ENCODE measurements at regions not wholly inside any gene's neighbourhood (a gene's known extent, or its start where the extent isn't known, plus 50 kb on each side); places are given as distances from the start of the nearest gene placed in this dataset.

DNA sequence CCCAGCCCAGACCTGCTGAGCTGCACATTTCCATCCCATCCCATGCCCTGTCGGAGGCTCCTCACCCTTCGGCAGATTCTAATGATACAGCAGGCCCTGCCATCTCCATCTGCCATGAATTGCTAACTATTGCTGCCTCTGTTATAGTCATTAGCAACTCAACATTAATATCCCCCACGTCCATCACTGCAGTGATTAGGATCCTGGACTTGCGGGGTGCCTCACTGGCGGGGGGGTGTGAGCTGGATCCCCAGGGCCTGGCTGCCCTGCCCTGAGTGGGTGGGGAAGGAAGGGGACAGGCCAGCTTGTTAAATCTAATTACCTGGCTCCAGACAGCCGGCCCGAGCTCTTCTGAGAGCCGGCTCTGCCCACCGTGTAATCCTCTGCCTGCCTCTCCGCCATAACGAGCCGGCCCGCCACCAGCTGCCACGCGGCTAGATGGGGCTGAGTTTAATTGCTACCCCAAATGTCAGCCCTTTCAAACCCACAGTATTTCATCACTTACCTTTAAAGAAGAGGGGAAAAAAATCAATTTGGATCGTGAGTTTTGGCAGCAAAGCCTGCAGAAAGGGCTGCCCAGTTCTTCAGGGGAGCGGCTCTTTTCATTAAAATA is 227.3 kb upstream of the CSF3R start (continued):
- TF ChIP-seq, protein P1, sequence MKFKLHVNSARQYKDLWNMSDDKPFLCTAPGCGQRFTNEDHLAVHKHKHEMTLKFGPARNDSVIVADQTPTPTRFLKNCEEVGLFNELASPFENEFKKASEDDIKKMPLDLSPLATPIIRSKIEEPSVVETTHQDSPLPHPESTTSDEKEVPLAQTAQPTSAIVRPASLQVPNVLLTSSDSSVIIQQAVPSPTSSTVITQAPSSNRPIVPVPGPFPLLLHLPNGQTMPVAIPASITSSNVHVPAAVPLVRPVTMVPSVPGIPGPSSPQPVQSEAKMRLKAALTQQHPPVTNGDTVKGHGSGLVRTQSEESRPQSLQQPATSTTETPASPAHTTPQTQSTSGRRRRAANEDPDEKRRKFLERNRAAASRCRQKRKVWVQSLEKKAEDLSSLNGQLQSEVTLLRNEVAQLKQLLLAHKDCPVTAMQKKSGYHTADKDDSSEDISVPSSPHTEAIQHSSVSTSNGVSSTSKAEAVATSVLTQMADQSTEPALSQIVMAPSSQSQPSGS (IDR thresholded peaks at IDR 0.05; ENCODE audit: low read length) = no peak

All from H1 (cell line).